ENCODE measurements at regions not wholly inside any gene's neighbourhood (a gene's known extent, or its start where the extent isn't known, plus 50 kb on each side); places are given as distances from the start of the nearest gene placed in this dataset.

- Histone ChIP-seq H3K4me3 (ENCODE audit: low read depth, low read length) (no peak overlapping the region), H3K27ac (ENCODE audit: extremely low read depth, low read depth, low read length) (no peak overlapping the region), H3K9me3 (ENCODE audit: control insufficient read depth, insufficient read depth, low read depth, low read length) (no peaks in the 10 kb centered on the region), H3K4me1 (ENCODE audit: control insufficient read depth, insufficient read depth, low read length) (no peaks in the 10 kb centered on the region), H3K36me3 (ENCODE audit: control insufficient read depth in 2 of 2, insufficient read depth in 1 of 2, low read length in 2 of 2) (no peaks in the 10 kb centered on the region)
- no peak for TF ChIP-seq ZNF350 (tag by site-specific recombination; IDR thresholded peaks at IDR 0.05)
- no peak for TF ChIP-seq BCL11B (tag by site-specific recombination; IDR thresholded peaks at IDR 0.05; ENCODE audit: low read depth)
- TF ChIP-seq ZNF560 (tag by site-specific recombination; IDR thresholded peaks at IDR 0.05; ENCODE audit: borderline replicate concordance): no peak
- TF ChIP-seq SP3 (tag by site-specific recombination; IDR thresholded peaks at IDR 0.05): no peak
- no peak for TF ChIP-seq ZNF692 (tag by site-specific recombination; IDR thresholded peaks at IDR 0.05)
- no peak for TF ChIP-seq KLF7 (tag by site-specific recombination; IDR thresholded peaks at IDR 0.05; ENCODE audit: borderline replicate concordance)
- TF ChIP-seq ZNF639 (tag by site-specific recombination; IDR thresholded peaks at IDR 0.05): no peak
- TF ChIP-seq ZNF701 (tag by site-specific recombination; IDR thresholded peaks at IDR 0.05): no peak
- ChIA-PET POLR2A (no interaction called here), CTCF (no interaction called here)
These were observed 207.8 kb downstream of the BMP2 start for GRCh38 chr20:6975311-6975710.

- Histone ChIP-seq H3K4me3 (ENCODE audit: low read depth, low read length) (no peak overlapping the region), H3K4me1 (ENCODE audit: control insufficient read depth, insufficient read depth, low read length) (no peaks in the 10 kb centered on the region), H3K9me3 (ENCODE audit: control insufficient read depth, insufficient read depth, low read depth, low read length) (no peaks in the 10 kb centered on the region), H3K27ac (ENCODE audit: extremely low read depth, low read depth, low read length) (no peak overlapping the region), H3K36me3 (ENCODE audit: control insufficient read depth in 2 of 2, insufficient read depth in 1 of 2, low read length in 2 of 2) (no peaks in the 10 kb centered on the region)
- CTCF ChIA-PET: interaction anchor here (0.7 kb wide), 1 partner anchor 9 kb away, joined by 3 read pairs; no protein-coding TSS in a partner anchor
- TF ChIP-seq ZNF843 (tag by site-specific recombination; IDR thresholded peaks at IDR 0.05): no peak
- POLR2A ChIA-PET: no interaction called here
These were observed 208.8 kb downstream of the BMP2 start for GRCh38 chr20:6976106-6976900.

- Histone ChIP-seq H3K27ac (ENCODE audit: extremely low read depth, low read depth, low read length) (no peak overlapping the region), H3K4me1 (ENCODE audit: control insufficient read depth, insufficient read depth, low read length) (no peaks in the 10 kb centered on the region), H3K36me3 (ENCODE audit: control insufficient read depth in 2 of 2, insufficient read depth in 1 of 2, low read length in 2 of 2) (no peaks in the 10 kb centered on the region), H3K9me3 (ENCODE audit: control insufficient read depth, insufficient read depth, low read depth, low read length) (no peaks in the 10 kb centered on the region), H3K4me3 (ENCODE audit: low read depth, low read length) (no peak overlapping the region)
- POLR2A ChIA-PET: no interaction called here
- TF ChIP-seq ZBTB7A (tag by site-specific recombination; IDR thresholded peaks at IDR 0.05; ENCODE audit: low read depth): no peak
- no peak for TF ChIP-seq ZBTB11 (tag by site-specific recombination; conservative IDR thresholded peaks at IDR 0.05; ENCODE audit: low read depth)
- no peak for TF ChIP-seq ZEB2 (tag by site-specific recombination; IDR thresholded peaks at IDR 0.05)
- no peak for TF ChIP-seq SCRT1 (tag by site-specific recombination; IDR thresholded peaks at IDR 0.05; ENCODE audit: borderline replicate concordance)
- CTCF ChIA-PET: interaction anchor here (0.6 kb wide), 1 partner anchor 123 kb away, joined by 4 read pairs; no protein-coding TSS in a partner anchor
These were observed 212.1 kb downstream of the BMP2 start for GRCh38 chr20:6979621-6980020.
